ENCODE measurements at regions not wholly inside any gene's neighbourhood (a gene's known extent, or its start where the extent isn't known, plus 50 kb on each side); places are given as distances from the start of the nearest gene placed in this dataset.
A peak's percentile ranks its signal among the peaks of the same experiment; 100 is the strongest.

- no peaks in the 10 kb centered on the region for H3K36me3 ChIP-seq (ENCODE audit: control insufficient read depth in 2 of 3, insufficient read depth in 3 of 3, low read length in 3 of 3)
- no peaks in the 10 kb centered on the region for H3K9me3 ChIP-seq (ENCODE audit: control insufficient read depth in 2 of 3, insufficient read depth in 1 of 3, low read length in 3 of 3)
- H3K9ac ChIP-seq (ENCODE audit: low read length in 3 of 3) = no peak overlapping the region
- no peaks in the 10 kb centered on the region for H3K27me3 ChIP-seq (ENCODE audit: control insufficient read depth, insufficient read depth, low read length)
- H3K4me1 ChIP-seq (ENCODE audit: control insufficient read depth in 2 of 3, insufficient read depth in 2 of 3, low read depth in 1 of 3, low read length in 3 of 3) = no peaks in the 10 kb centered on the region
- no peak overlapping the region for H3K4me3 ChIP-seq (ENCODE audit: low read length in 3 of 3)
- TF ChIP-seq CTCF (IDR thresholded peaks at IDR 0.05; ENCODE audit: borderline replicate concordance, extremely low read depth, insufficient read depth) = no peak
- H3K27ac ChIP-seq (ENCODE audit: low read depth in 2 of 2, low read length in 2 of 2) = no peak overlapping the region
- no peak for FAIRE-seq
- intact Hi-C loops (cut with DNase I) = no loop called here
- DNase-seq = peak in 2 of 5 donors; percentile 12 to 25
Measured at GRCh38 chr7:110386913-110387312, 704.0 kb upstream of the LRRN3 start.

- no peaks in the 10 kb centered on the region for H3K27me3 ChIP-seq (ENCODE audit: control insufficient read depth, insufficient read depth, low read length)
- DNase-seq (no peak), FAIRE-seq (no peak)
- no peak overlapping the region for H3K9ac ChIP-seq (ENCODE audit: low read length in 3 of 3)
- H3K27ac ChIP-seq (ENCODE audit: low read depth in 2 of 2, low read length in 2 of 2) = no peak overlapping the region
- no peak overlapping the region for H3K4me3 ChIP-seq (ENCODE audit: low read length in 3 of 3)
- TF ChIP-seq CTCF (IDR thresholded peaks at IDR 0.05; ENCODE audit: borderline replicate concordance, extremely low read depth, insufficient read depth) = no peak
- H3K36me3 ChIP-seq (ENCODE audit: control insufficient read depth in 2 of 3, insufficient read depth in 3 of 3, low read length in 3 of 3) = no peaks in the 10 kb centered on the region
- H3K4me1 ChIP-seq (ENCODE audit: control insufficient read depth in 2 of 3, insufficient read depth in 2 of 3, low read depth in 1 of 3, low read length in 3 of 3) = no peaks in the 10 kb centered on the region
- intact Hi-C loops (cut with DNase I) = no loop called here
- no peaks in the 10 kb centered on the region for H3K9me3 ChIP-seq (ENCODE audit: control insufficient read depth in 2 of 3, insufficient read depth in 1 of 3, low read length in 3 of 3)
Measured at GRCh38 chr7:110387689-110388088, 703.2 kb upstream of the LRRN3 start.

- intact Hi-C loops (cut with DNase I) = no loop called here
- Histone ChIP-seq H3K27ac (ENCODE audit: low read depth in 2 of 2, low read length in 2 of 2) (no peak overlapping the region), H3K9ac (ENCODE audit: low read length in 3 of 3) (no peak overlapping the region), H3K36me3 (ENCODE audit: control insufficient read depth in 2 of 3, insufficient read depth in 3 of 3, low read length in 3 of 3) (no peaks in the 10 kb centered on the region), H3K27me3 (ENCODE audit: control insufficient read depth, insufficient read depth, low read length) (no peaks in the 10 kb centered on the region), H3K4me3 (ENCODE audit: low read length in 3 of 3) (no peak overlapping the region), H3K4me1 (ENCODE audit: control insufficient read depth in 2 of 3, insufficient read depth in 2 of 3, low read depth in 1 of 3, low read length in 3 of 3) (no peaks in the 10 kb centered on the region), H3K9me3 (ENCODE audit: control insufficient read depth in 2 of 3, insufficient read depth in 1 of 3, low read length in 3 of 3) (no peaks in the 10 kb centered on the region)
- TF ChIP-seq CTCF (IDR thresholded peaks at IDR 0.05; ENCODE audit: borderline replicate concordance, extremely low read depth, insufficient read depth) = no peak
- FAIRE-seq = no peak
- no peak for DNase-seq
Measured at GRCh38 chr7:110388457-110388856, 702.5 kb upstream of the LRRN3 start.

- no peak for TF ChIP-seq CTCF (IDR thresholded peaks at IDR 0.05; ENCODE audit: borderline replicate concordance, extremely low read depth, insufficient read depth)
- Histone ChIP-seq H3K9me3 (ENCODE audit: control insufficient read depth in 2 of 3, insufficient read depth in 1 of 3, low read length in 3 of 3) (no peaks in the 10 kb centered on the region), H3K9ac (ENCODE audit: low read length in 3 of 3) (no peak overlapping the region), H3K4me3 (ENCODE audit: low read length in 3 of 3) (no peak overlapping the region), H3K36me3 (ENCODE audit: control insufficient read depth in 2 of 3, insufficient read depth in 3 of 3, low read length in 3 of 3) (no peaks in the 10 kb centered on the region), H3K4me1 (ENCODE audit: control insufficient read depth in 2 of 3, insufficient read depth in 2 of 3, low read depth in 1 of 3, low read length in 3 of 3) (no peaks in the 10 kb centered on the region), H3K27me3 (ENCODE audit: control insufficient read depth, insufficient read depth, low read length) (no peaks in the 10 kb centered on the region), H3K27ac (ENCODE audit: low read depth in 2 of 2, low read length in 2 of 2) (no peak overlapping the region)
- intact Hi-C loops (cut with DNase I) = no loop called here
- no peak for FAIRE-seq
- DNase-seq = no peak
Measured at GRCh38 chr7:110396021-110396420, 694.9 kb upstream of the LRRN3 start.
